ENCODE measurements at regions not wholly inside any gene's neighbourhood (a gene's known extent, or its start where the extent isn't known, plus 50 kb on each side); places are given as distances from the start of the nearest gene placed in this dataset.
A peak's percentile ranks its signal among the peaks of the same experiment; 100 is the strongest.

GRCh38 chr1:174080819-174081218 is 58.7 kb upstream of the RC3H1 start (continued):
- TF ChIP-seq, protein P1, sequence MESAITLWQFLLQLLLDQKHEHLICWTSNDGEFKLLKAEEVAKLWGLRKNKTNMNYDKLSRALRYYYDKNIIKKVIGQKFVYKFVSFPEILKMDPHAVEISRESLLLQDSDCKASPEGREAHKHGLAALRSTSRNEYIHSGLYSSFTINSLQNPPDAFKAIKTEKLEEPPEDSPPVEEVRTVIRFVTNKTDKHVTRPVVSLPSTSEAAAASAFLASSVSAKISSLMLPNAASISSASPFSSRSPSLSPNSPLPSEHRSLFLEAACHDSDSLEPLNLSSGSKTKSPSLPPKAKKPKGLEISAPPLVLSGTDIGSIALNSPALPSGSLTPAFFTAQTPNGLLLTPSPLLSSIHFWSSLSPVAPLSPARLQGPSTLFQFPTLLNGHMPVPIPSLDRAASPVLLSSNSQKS (CRISPR knock-in tag; IDR thresholded peaks at IDR 0.05): no peak

- DNase-seq (ENCODE audit: extremely low read depth in 1 of 4, low spot score in 3 of 4) (no peak), ATAC-seq (no peak), FAIRE-seq (no peak)
- Histone ChIP-seq H3K4me3 (no peak overlapping the region), H4K20me1 (replicated peaks; ENCODE audit: control insufficient read depth, insufficient read depth, low read length) (no peaks in the 10 kb centered on the region), H3K9me1 (ENCODE audit: control insufficient read depth, insufficient read depth, low read length) (no peaks in the 10 kb centered on the region), H3K79me2 (ENCODE audit: control insufficient read depth, insufficient read depth, low read length) (no peaks in the 10 kb centered on the region), H3K27ac (ENCODE audit: extremely low read depth, low read depth, low read length) (no peak overlapping the region), H3K9me3 (replicated peaks; ENCODE audit: control insufficient read depth, insufficient read depth, low read depth, low read length) (no peaks in the 10 kb centered on the region), H2AFZ (ENCODE audit: low read depth, low read length) (no peak overlapping the region), H3K36me3 (ENCODE audit: control insufficient read depth, insufficient read depth, low read length) (no peaks in the 10 kb centered on the region), H3K4me1 (replicated peaks in 1 of 2; ENCODE audit: control insufficient read depth in 2 of 2, insufficient read depth in 2 of 2, low read length in 2 of 2) (peaks cover 0 to 7% of the 10 kb centered on the region in 2 experiments; a peak in 2 of 5 replicates), H3K4me2 (ENCODE audit: insufficient read depth, low read length) (no peak overlapping the region), H3K9ac (ENCODE audit: insufficient read depth in 1 of 2, low read depth in 2 of 2, low read length in 2 of 2) (no peak overlapping the region), H3K27me3 (ENCODE audit: control insufficient read depth in 2 of 2, insufficient read depth in 2 of 2, low read length in 2 of 2) (no peaks in the 10 kb centered on the region)
- intact Hi-C loops (cut with micrococcal nuclease): loop anchor here (10.0 kb wide), 2 partner anchors 825 to 1335 kb away; no protein-coding TSS in a partner anchor
- CTCF ChIA-PET (ENCODE audit: low intra/inter-chr PET ratio): no interaction called here
- TF ChIP-seq ZNF316 (IDR thresholded peaks at IDR 0.05) (peak; percentile 95), MEF2D (tag; conservative IDR thresholded peaks at IDR 0.05; ENCODE audit: low read depth) (no peak), PREB (CRISPR knock-in tag; IDR thresholded peaks at IDR 0.05) (no peak), MAFG (tag; conservative IDR thresholded peaks at IDR 0.05) (peak; percentile 70; the same call in 1 of the 2 replicates), HNRNPUL1 (IDR thresholded peaks at IDR 0.05; ENCODE audit: low read length) (no peak), C11orf30 (IDR thresholded peaks at IDR 0.05; ENCODE audit: low read depth) (peak; percentile 91), BMI1 (IDR thresholded peaks at IDR 0.05; ENCODE audit: low read length) (no peak), ZNF609 (CRISPR knock-in tag; IDR thresholded peaks at IDR 0.05; ENCODE audit: borderline replicate concordance) (no peak), SMC3 (conservative IDR thresholded peaks at IDR 0.05; ENCODE audit: insufficient read depth, low read depth, low read length) (no peak)
- TF ChIP-seq, protein P2, sequence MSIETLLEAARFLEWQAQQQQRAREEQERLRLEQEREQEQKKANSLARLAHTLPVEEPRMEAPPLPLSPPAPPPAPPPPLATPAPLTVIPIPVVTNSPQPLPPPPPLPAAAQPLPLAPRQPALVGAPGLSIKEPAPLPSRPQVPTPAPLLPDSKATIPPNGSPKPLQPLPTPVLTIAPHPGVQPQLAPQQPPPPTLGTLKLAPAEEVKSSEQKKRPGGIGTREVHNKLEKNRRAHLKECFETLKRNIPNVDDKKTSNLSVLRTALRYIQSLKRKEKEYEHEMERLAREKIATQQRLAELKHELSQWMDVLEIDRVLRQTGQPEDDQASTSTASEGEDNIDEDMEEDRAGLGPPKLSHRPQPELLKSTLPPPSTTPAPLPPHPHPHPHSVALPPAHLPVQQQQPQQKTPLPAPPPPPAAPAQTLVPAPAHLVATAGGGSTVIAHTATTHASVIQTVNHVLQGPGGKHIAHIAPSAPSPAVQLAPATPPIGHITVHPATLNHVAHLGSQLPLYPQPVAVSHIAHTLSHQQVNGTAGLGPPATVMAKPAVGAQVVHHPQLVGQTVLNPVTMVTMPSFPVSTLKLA (conservative IDR thresholded peaks at IDR 0.05): no peak
- TF ChIP-seq, protein P3, sequence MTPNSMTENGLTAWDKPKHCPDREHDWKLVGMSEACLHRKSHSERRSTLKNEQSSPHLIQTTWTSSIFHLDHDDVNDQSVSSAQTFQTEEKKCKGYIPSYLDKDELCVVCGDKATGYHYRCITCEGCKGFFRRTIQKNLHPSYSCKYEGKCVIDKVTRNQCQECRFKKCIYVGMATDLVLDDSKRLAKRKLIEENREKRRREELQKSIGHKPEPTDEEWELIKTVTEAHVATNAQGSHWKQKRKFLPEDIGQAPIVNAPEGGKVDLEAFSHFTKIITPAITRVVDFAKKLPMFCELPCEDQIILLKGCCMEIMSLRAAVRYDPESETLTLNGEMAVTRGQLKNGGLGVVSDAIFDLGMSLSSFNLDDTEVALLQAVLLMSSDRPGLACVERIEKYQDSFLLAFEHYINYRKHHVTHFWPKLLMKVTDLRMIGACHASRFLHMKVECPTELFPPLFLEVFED (CRISPR knock-in tag; conservative IDR thresholded peaks at IDR 0.05): 0 out of 2 replicates have a peak, but pooled peaks have one; percentile 55
- in situ Hi-C loops (cut with MboI): loop anchor here (10.0 to 25.0 kb wide), 2 partner anchors 665 to 1342 kb away; no protein-coding TSS in a partner anchor
- POLR2A ChIA-PET: no interaction called here
- no TSS peak for BruUV-seq (replicated peaks)
Measured at GRCh38 chr1:174079796-174080195, 57.6 kb upstream of the RC3H1 start.
